Erythroblast (primary cell): ENCODE measurements at regions not wholly inside any gene's neighbourhood (a gene's known extent, or its start where the extent isn't known, plus 50 kb on each side); places are given as distances from the start of the nearest gene placed in this dataset.

ENCODE experiments used
- GATA1 ChIP-seq: IDR thresholded peaks from 2 replicates; pipeline ENCODE4 v1.6.1; 2011; ENCODE audit warnings: low read depth, mild to moderate bottlenecking, control low read depth, low read length, moderate library complexity
- POLR2A ChIP-seq: IDR thresholded peaks from 2 replicates; pipeline ENCODE4 v1.6.1; 2011; ENCODE audit warnings: mild to moderate bottlenecking, low read length

DNA sequence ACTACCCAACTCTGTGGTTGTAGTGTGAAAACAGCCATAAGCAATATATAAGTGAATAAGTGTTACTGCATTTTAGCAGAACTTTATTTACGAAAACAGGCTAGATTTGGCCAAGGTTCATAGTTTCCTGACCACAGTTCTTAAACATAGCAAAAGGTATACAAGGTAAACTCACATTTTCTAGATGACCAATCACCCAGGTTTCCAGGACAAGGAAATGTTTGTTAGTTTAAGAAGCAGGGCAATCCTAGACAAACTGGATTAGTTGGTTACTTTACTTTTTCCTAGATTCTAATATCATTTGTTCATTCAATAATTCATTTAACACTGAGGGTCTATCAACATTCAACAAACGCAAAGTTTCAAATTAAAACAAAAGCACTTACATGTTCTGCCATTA is 201.7 kb downstream of the SPRY2 start:
- TF ChIP-seq POLR2A (no peak), GATA1 (no peak)
